ENCODE measurements at regions not wholly inside any gene's neighbourhood (a gene's known extent, or its start where the extent isn't known, plus 50 kb on each side); places are given as distances from the start of the nearest gene placed in this dataset.

DNA sequence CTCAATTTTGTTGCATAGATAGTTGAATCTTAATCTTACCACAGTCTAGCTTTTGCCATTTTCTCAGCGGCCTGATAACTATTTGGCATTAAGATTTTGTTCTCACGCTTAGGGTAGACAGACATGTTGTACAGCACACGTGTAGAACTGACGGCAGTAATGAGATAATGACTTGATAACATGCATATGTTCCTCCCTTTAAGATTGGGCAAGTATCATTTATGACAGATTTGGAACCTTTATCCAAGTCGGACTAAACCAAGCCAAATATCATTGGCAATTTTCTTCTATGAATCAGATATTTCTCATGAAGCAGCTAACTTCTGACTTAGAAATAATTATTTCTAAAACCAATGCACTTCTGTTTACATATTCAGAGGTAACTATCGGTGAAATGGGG is 205.5 kb downstream of the NDFIP2 start:
- Mint-ChIP-seq H3K27me3 (ENCODE audit: unreplicated experiment) (no peaks in the 10 kb centered on the region), H3K9me3 (ENCODE audit: unreplicated experiment) (no peaks in the 10 kb centered on the region), H3K4me1 (ENCODE audit: unreplicated experiment) (no peaks in the 10 kb centered on the region), H3K36me3 (ENCODE audit: low read depth, unreplicated experiment) (no peaks in the 10 kb centered on the region), H3K27ac (ENCODE audit: unreplicated experiment) (no peak overlapping the region), H3K4me3 (ENCODE audit: unreplicated experiment) (no peak overlapping the region)
- TF ChIP-seq, protein P1, sequence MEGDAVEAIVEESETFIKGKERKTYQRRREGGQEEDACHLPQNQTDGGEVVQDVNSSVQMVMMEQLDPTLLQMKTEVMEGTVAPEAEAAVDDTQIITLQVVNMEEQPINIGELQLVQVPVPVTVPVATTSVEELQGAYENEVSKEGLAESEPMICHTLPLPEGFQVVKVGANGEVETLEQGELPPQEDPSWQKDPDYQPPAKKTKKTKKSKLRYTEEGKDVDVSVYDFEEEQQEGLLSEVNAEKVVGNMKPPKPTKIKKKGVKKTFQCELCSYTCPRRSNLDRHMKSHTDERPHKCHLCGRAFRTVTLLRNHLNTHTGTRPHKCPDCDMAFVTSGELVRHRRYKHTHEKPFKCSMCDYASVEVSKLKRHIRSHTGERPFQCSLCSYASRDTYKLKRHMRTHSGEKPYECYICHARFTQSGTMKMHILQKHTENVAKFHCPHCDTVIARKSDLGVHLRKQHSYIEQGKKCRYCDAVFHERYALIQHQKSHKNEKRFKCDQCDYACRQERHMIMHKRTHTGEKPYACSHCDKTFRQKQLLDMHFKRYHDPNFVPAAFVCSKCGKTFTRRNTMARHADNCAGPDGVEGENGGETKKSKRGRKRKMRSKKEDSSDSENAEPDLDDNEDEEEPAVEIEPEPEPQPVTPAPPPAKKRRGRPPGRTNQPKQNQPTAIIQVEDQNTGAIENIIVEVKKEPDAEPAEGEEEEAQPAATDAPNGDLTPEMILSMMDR (IDR thresholded peaks at IDR 0.05; ENCODE audit: unreplicated experiment): no peak
- no peak for DNase-seq (ENCODE audit: low spot score)

- no peak for DNase-seq (ENCODE audit: low spot score)
- no peaks in the 10 kb centered on the region for H3K27me3 Mint-ChIP-seq (ENCODE audit: unreplicated experiment)
- TF ChIP-seq, protein P1 (IDR thresholded peaks at IDR 0.05; ENCODE audit: unreplicated experiment): no peak
Measured at GRCh38 chr13:79684371-79684770, 203.4 kb downstream of the NDFIP2 start.

DNA sequence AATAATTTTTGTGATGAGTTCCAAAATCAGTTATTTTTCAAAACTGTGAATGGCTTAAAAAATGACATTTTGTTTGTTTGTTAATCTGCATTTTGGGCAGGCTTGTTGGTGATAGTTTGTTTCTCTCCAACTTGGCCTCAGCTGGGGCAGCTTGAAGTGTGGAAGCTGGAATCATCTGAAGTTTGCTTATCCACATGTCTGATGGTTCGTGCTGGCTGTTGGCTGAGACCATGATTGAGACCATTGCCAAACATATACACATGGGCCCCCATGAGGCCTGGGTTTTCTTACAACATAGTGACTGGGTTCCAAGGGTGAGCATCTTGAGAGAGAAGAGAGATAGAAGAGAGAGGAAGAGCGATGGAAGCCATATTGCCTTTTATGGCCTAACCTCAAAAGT is 201.2 kb downstream of the NDFIP2 start:
- no peaks in the 10 kb centered on the region for H3K9me3 Mint-ChIP-seq (ENCODE audit: unreplicated experiment)
- H3K27ac Mint-ChIP-seq (ENCODE audit: unreplicated experiment): no peak overlapping the region
- no peak overlapping the region for H3K4me3 Mint-ChIP-seq (ENCODE audit: unreplicated experiment)
- no peaks in the 10 kb centered on the region for H3K4me1 Mint-ChIP-seq (ENCODE audit: unreplicated experiment)
- TF ChIP-seq, protein P1 (IDR thresholded peaks at IDR 0.05; ENCODE audit: unreplicated experiment): no peak
- H3K36me3 Mint-ChIP-seq (ENCODE audit: low read depth, unreplicated experiment): no peaks in the 10 kb centered on the region
- no peaks in the 10 kb centered on the region for H3K27me3 Mint-ChIP-seq (ENCODE audit: unreplicated experiment)
- DNase-seq (ENCODE audit: low spot score): no peak

More at GRCh38 chr13:79684371-79684770, 203.4 kb downstream of the NDFIP2 start:
- no peaks in the 10 kb centered on the region for H3K4me1 Mint-ChIP-seq (ENCODE audit: unreplicated experiment)
- H3K36me3 Mint-ChIP-seq (ENCODE audit: low read depth, unreplicated experiment): no peaks in the 10 kb centered on the region
- H3K9me3 Mint-ChIP-seq (ENCODE audit: unreplicated experiment): no peaks in the 10 kb centered on the region
- no peak overlapping the region for H3K27ac Mint-ChIP-seq (ENCODE audit: unreplicated experiment)
- H3K4me3 Mint-ChIP-seq (ENCODE audit: unreplicated experiment): no peak overlapping the region

DNA sequence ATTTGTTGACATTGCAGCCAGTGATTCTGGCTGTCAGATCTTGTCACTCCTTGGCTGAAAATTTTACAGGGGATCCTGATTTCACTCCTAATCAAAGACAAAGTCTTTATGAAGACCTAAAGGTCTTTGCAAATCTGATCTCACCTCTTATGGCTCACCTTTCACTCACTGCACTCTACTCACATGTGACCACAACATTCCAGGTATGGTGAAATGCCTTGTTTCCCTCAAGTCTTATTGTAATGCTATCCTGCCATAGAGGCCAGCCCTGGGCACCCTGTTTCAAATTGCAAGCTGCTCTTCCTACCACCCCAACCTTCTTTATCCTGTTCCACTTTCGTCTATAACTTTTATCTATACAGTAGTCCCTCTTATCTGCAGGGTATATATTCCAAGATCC is 200.1 kb downstream of the NDFIP2 start:
- Mint-ChIP-seq H3K36me3 (ENCODE audit: low read depth, unreplicated experiment) (no peaks in the 10 kb centered on the region), H3K4me3 (ENCODE audit: unreplicated experiment) (no peak overlapping the region), H3K4me1 (ENCODE audit: unreplicated experiment) (no peaks in the 10 kb centered on the region), H3K27ac (ENCODE audit: unreplicated experiment) (no peak overlapping the region), H3K9me3 (ENCODE audit: unreplicated experiment) (no peaks in the 10 kb centered on the region), H3K27me3 (ENCODE audit: unreplicated experiment) (peaks cover 1% of the 10 kb centered on the region)
- no peak for DNase-seq (ENCODE audit: low spot score)
- TF ChIP-seq, protein P1 (IDR thresholded peaks at IDR 0.05; ENCODE audit: unreplicated experiment): no peak

GRCh38 chr13:79680485-79680884 is 199.5 kb downstream of the NDFIP2 start:
- Mint-ChIP-seq H3K9me3 (ENCODE audit: unreplicated experiment) (no peaks in the 10 kb centered on the region), H3K36me3 (ENCODE audit: low read depth, unreplicated experiment) (no peaks in the 10 kb centered on the region), H3K27me3 (ENCODE audit: unreplicated experiment) (peaks cover 3% of the 10 kb centered on the region), H3K4me3 (ENCODE audit: unreplicated experiment) (no peak overlapping the region), H3K27ac (ENCODE audit: unreplicated experiment) (no peak overlapping the region), H3K4me1 (ENCODE audit: unreplicated experiment) (no peaks in the 10 kb centered on the region)
- no peak for DNase-seq (ENCODE audit: low spot score)
- TF ChIP-seq, protein P1 (IDR thresholded peaks at IDR 0.05; ENCODE audit: unreplicated experiment): no peak

Data from endothelial cell (in vitro differentiated cells).